Stomach (tissue), 8 donors: ENCODE measurements at regions not wholly inside any gene's neighbourhood (a gene's known extent, or its start where the extent isn't known, plus 50 kb on each side); places are given as distances from the start of the nearest gene placed in this dataset.

Experiments
- DNase-seq, 2 donors: peaks; one replicate each; pipeline versions ENCODE4 v3.0.0 to v3.0.0-alpha.2; 2013 to 2019
- H3K27ac ChIP-seq, 5 donors: fragments of 200-600 bp in 4 of 5; sonication (generic) in 4 of 5; one replicate each; pipeline ENCODE4 v1.5.1; 2013 to 2019; ENCODE audit warnings: mild to moderate bottlenecking in 1 of 5, moderate library complexity in 1 of 5
- H3K27me3 ChIP-seq, 3 donors: fragments of 200-600 bp; sonication (generic); one replicate each; pipeline ENCODE4 v1.5.1; 2017 to 2019; ENCODE audit warnings: mixed run types in 1 of 3
- H3K36me3 ChIP-seq, 4 donors: fragments of 200-600 bp; sonication (generic); 1 replicate in 3 of 4; 2 replicates in 1 of 4; pipeline ENCODE4 v1.5.1; 2016 to 2019
- H3K4me1 ChIP-seq, 4 donors: fragments of 200-600 bp; sonication (generic); one replicate each; pipeline ENCODE4 v1.5.1; 2016 to 2019
- H3K4me3 ChIP-seq, 4 donors: fragments of 200-600 bp; sonication (generic) in 3 of 4; one replicate each; pipeline ENCODE4 v1.5.1; 2016 to 2019; ENCODE audit warnings: mild to moderate bottlenecking in 1 of 4
- H3K9me3 ChIP-seq, 4 donors: fragments of 200-600 bp; sonication (generic); one replicate each; pipeline ENCODE4 v1.5.1; 2016 to 2019
- EP300 ChIP-seq: sonication (generic); formaldehyde crosslinking; IDR thresholded peaks from one replicate; pipeline ENCODE4 v1.6.1; 2017; ENCODE audit warnings: antibody characterized with exemption
- POLR2A ChIP-seq, 4 donors: fragments of 450-650 bp; IDR thresholded peaks; one replicate each; pipeline ENCODE4 v1.6.1; 2016; ENCODE audit warnings: antibody characterized with exemption in 4 of 4, control low read depth in 2 of 4, mild to moderate bottlenecking in 1 of 4, moderate library complexity in 1 of 4
- POLR2AphosphoS5 ChIP-seq, 3 donors: sonication (generic); formaldehyde crosslinking; IDR thresholded peaks; one replicate each; pipeline ENCODE4 v1.6.1; 2016; ENCODE audit warnings: antibody characterized with exemption in 3 of 3
- WGBS, 5 donors: extraction: QIAGEN DNeasy Blood & Tissue Kit in 3 of 5; methylation state at CpG; one replicate each; pipeline versions ENCODE4 v1.1.5 to v1.1.7; 2013 to 2018; 5-methylcytosine and 5-hydroxymethylcytosine counted together
- intact Hi-C: fragments of 100-400 bp; cut with DNase I; formaldehyde crosslinking; loops from one replicate; pipeline ENCODE4 v1.15.1; 2023; ENCODE audit warnings: low total_unique reads
- TF ChIP-seq, protein P1 (sequence below), 7 experiments: fragments of 450-650 bp in 4 of 7; fragments of 200-600 bp in 3 of 7; sonication (generic) in 3 of 7; IDR thresholded peaks; one replicate each; pipeline ENCODE4 v1.5.1; 2016 to 2019; ENCODE audit warnings: antibody characterized with exemption in 7 of 7, control low read depth in 2 of 7, mild to moderate bottlenecking in 1 of 7
- donor health status: healthy with polysubstance abuse.
- donor health status: Bipolar disorder and iron deficiency.
- donor health status: healthy.

DNA sequence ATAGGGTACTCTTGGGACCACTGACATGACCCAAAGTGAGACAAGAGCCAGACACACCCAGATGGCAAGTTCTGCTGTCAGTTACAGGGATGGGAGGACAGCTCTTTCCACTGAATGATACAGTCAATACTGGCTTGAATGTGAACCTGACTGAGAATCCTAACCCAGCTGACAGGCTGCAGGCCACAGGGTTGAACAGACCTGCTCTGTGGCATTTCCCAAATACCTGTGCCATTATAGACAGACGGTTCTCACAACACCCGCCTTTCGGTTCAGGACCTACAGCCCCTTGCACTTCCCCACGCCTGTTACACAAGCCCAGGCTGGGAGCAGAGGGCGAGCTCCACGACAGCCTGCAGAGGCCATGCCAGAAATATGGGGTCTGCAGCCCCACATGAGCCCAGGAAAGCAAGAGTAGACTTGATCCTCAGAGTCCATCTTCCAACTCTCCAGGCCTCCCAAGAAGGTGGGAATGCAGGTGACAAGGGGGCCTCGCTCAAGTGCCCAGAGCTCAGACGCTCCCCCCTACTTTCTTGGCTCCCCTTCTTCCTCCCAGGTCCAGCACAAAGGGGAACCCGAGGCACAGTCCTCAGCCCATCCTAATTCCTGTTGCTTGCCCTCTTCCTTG is 314.3 kb downstream of the SOX9 start:
- Histone ChIP-seq H3K4me1 (peaks cover 0 to 24% (median 13%) of the 10 kb centered on the region in 4 donors), H3K27ac (no peak overlapping the region), H3K27me3 (no peaks in the 10 kb centered on the region), H3K4me3 (no peak overlapping the region), H3K36me3 (no peaks in the 10 kb centered on the region), H3K9me3 (no peaks in the 10 kb centered on the region)
- TF ChIP-seq POLR2A (IDR thresholded peaks at IDR 0.05), result no peak
- DNase-seq, result no peak
- WGBS, 5 donors, result 87 to 90% (median 87%) methylated on average over 9 of the region's 9 CpGs
- intact Hi-C loops, result no loop called here

DNA sequence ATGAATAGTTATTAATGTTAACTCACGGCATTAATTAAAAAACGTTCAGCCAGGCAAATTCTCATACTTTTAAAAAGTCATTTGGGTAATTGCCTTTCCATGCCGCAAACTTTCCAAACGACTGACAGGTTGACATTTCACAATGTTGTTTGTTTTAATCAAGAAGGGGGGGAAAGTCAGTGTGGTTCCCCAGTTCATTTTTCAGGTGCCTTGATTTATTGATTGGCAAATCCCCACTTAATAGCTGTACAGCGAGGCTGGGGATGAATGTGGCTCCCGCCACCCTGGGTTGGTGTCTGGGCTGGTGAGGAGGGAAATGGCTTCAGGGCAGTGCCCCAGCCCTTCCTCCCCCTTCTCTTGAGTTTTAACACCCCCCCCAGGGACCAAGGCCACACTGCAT is 318.0 kb downstream of the SOX9 start:
- H3K36me3 ChIP-seq, result no peaks in the 10 kb centered on the region
- intact Hi-C loops, result no loop called here
- TF ChIP-seq POLR2A (IDR thresholded peaks at IDR 0.05), result no peak
- no peak for TF ChIP-seq POLR2AphosphoS5 (IDR thresholded peaks at IDR 0.05)
- TF ChIP-seq EP300, result no peak
- TF ChIP-seq, protein P1, sequence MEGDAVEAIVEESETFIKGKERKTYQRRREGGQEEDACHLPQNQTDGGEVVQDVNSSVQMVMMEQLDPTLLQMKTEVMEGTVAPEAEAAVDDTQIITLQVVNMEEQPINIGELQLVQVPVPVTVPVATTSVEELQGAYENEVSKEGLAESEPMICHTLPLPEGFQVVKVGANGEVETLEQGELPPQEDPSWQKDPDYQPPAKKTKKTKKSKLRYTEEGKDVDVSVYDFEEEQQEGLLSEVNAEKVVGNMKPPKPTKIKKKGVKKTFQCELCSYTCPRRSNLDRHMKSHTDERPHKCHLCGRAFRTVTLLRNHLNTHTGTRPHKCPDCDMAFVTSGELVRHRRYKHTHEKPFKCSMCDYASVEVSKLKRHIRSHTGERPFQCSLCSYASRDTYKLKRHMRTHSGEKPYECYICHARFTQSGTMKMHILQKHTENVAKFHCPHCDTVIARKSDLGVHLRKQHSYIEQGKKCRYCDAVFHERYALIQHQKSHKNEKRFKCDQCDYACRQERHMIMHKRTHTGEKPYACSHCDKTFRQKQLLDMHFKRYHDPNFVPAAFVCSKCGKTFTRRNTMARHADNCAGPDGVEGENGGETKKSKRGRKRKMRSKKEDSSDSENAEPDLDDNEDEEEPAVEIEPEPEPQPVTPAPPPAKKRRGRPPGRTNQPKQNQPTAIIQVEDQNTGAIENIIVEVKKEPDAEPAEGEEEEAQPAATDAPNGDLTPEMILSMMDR (IDR thresholded peaks at IDR 0.05), result no peak
- WGBS, 5 donors, result 79 to 87% (median 83%) methylated on average over 6 of the region's 6 CpGs
- H3K4me3 ChIP-seq, result no peak overlapping the region
- H3K4me1 ChIP-seq, result peaks cover 0 to 4% (median 0%) of the 10 kb centered on the region in 4 donors
- no peak overlapping the region for H3K27ac ChIP-seq
- H3K9me3 ChIP-seq, result no peaks in the 10 kb centered on the region
- no peak for DNase-seq
- H3K27me3 ChIP-seq, result no peaks in the 10 kb centered on the region

DNA sequence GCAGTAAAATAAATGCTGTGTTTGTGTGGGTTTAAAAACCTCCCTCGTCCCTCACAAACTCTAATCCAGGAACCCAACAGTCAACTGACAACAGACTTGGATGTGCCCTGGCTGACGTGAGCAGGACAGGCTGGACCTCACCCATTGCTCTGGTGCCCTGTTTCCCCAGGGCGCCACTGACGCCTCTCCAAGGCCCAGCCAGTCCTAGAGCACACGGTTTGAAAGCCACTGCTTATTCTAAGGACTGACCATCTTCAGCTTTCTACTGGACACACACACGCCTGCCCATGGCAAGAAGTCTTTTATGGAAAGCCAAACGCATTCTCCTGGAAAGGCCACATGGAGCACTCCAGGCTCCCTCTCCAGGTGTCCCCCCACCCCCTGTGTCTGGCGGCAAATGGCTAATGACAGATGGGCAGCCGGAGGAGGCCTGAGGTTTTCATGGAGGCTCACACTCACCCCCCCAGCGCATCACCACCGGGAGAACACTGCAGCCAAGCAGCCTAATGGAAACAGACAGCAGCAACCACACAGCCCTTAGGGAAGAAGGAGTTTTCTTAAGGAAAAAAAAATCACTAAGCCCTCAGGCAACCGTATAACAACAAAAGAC is 319.2 kb downstream of the SOX9 start:
- no peaks in the 10 kb centered on the region for H3K36me3 ChIP-seq
- 79 to 84% (median 84%) methylated on average over 12 of the region's 12 CpGs for WGBS, 5 donors
- no peak overlapping the region for H3K27ac ChIP-seq
- no peaks in the 10 kb centered on the region for H3K9me3 ChIP-seq
- H3K4me1 ChIP-seq, result peaks cover under 1 to 13% (median 6%) of the 10 kb centered on the region in 4 donors
- TF ChIP-seq, protein P1 (IDR thresholded peaks at IDR 0.05), result no peak
- TF ChIP-seq POLR2AphosphoS5 (IDR thresholded peaks at IDR 0.05) (no peak), POLR2A (IDR thresholded peaks at IDR 0.05) (no peak), EP300 (no peak)
- no peaks in the 10 kb centered on the region for H3K27me3 ChIP-seq
- no peak for DNase-seq
- H3K4me3 ChIP-seq, result no peak overlapping the region
- intact Hi-C loops, result no loop called here

DNA sequence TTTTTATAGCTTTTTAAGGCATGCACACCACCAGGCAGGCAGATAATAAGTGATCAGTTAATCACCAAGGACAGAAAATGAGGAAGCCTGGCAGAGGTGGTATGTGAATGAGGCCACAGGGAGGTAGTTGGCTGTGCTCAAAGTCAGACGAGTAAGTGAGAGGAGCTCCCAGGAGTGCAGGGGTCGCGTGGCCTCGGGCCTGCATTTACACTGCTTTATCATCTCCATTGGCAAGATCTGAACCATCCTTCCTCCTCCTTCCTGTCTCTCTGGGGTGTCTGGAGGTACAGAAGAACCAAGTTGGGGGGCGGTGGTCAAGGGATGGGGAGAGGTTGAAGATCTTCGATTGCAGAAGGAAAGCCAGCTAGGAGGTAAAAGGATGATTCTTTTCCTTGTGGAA is 320.1 kb downstream of the SOX9 start:
- no peak for DNase-seq
- WGBS, 5 donors, result 88 to 93% (median 89%) methylated on average over 6 of the region's 6 CpGs

More for the DNA sequence above, 320.1 kb downstream of the SOX9 start:
- no peak overlapping the region for H3K4me3 ChIP-seq
- intact Hi-C loops, result no loop called here
- H3K27me3 ChIP-seq, result no peaks in the 10 kb centered on the region
- H3K9me3 ChIP-seq, result no peaks in the 10 kb centered on the region
- H3K4me1 ChIP-seq, result peaks cover 10 to 21% (median 16%) of the 10 kb centered on the region in 4 donors
- no peaks in the 10 kb centered on the region for H3K36me3 ChIP-seq
- H3K27ac ChIP-seq, result no peak overlapping the region
- TF ChIP-seq POLR2A (IDR thresholded peaks at IDR 0.05) (no peak), EP300 (no peak), POLR2AphosphoS5 (IDR thresholded peaks at IDR 0.05) (no peak)
- TF ChIP-seq, protein P1 (IDR thresholded peaks at IDR 0.05), result no peak
